Right cardiac atrium (tissue), 5 donors: ENCODE measurements at regions not wholly inside any gene's neighbourhood (a gene's known extent, or its start where the extent isn't known, plus 50 kb on each side); places are given as distances from the start of the nearest gene placed in this dataset.

Experiments used
- ATAC-seq, 2 donors: fragments of 200-7000 bp; cut with Tn5 transposase; one replicate each; pipeline versions ENCODE4 v1.8.0 to v1.9.1; 2020; ENCODE audit warnings: moderate library complexity in 2 of 2, mild to moderate bottlenecking in 1 of 2
- DNase-seq, 3 donors: peaks; one replicate each; pipeline ENCODE4 v3.0.0-alpha.2; 2020
- H3K27ac ChIP-seq: one replicate; pipeline ENCODE4 v1.5.1; 2013; ENCODE audit warnings: mild to moderate bottlenecking, low read length, control low read depth, moderate library complexity
- H3K27me3 ChIP-seq: one replicate; pipeline ENCODE4 v1.6.1; 2013; ENCODE audit not compliant: control insufficient read depth, insufficient read depth
- H3K4me1 ChIP-seq: one replicate; pipeline ENCODE4 v1.6.1; 2013; ENCODE audit warnings: low read length; ENCODE audit not compliant: control insufficient read depth, insufficient read depth
- H3K4me3 ChIP-seq: one replicate; pipeline ENCODE4 v1.5.1; 2013; ENCODE audit warnings: low read length, control low read depth
- H3K9me3 ChIP-seq: one replicate; pipeline ENCODE4 v1.6.1; 2013; ENCODE audit warnings: low read length; ENCODE audit not compliant: control insufficient read depth
- WGBS: extraction: QIAGEN DNeasy Blood & Tissue Kit; methylation state at CpG from one replicate; pipeline ENCODE4 v1.1.7; 2013; 5-methylcytosine and 5-hydroxymethylcytosine counted together
- intact Hi-C, 4 donors: fragments of 100-400 bp; cut with DNase I; formaldehyde crosslinking; loops; one replicate each; pipeline versions ENCODE4 v1.11.0 to v1.14.0; 2022 to 2023
- donor health status: healthy with polysubstance abuse.
- donor health status: DM: no; HTN: yes; CAD: no.
- donor health status: DM: no; HTN: no; CAD: no.
- donor health status: DM: no; HTN: yes; CAD: no; lungs with severe emphysema.
- donor health status: DM: yes; HTN: yes; CAD: no.

GRCh38 chr19:31592456-31592855 lies 243.2 kb upstream of the TSHZ3 start:
- ATAC-seq, result no peak
- WGBS, result 91% methylated on average over 14 of the region's 14 CpGs

DNA sequence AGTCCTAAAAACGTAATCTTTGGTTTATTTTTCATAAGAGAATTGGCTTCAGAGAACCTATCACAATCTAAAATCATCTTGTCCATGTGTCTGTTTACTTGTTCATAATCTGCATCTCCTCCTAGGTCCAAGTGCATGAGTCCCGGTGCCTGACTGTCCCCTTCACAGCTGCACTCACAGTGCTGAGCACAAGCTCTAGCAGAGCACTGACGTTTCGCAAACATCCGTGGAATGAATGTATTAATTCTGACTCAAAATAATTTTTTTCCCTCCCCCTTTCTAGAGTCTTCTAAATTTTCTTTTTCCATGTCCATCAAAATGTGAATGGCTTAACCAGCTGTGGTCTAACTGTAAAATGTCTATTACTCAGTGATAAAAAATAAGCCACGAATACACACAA lies 245.5 kb upstream of the TSHZ3 start:
- H3K4me1 ChIP-seq, result no peaks in the 10 kb centered on the region
- DNase-seq (no peak), ATAC-seq (no peak)
- no peaks in the 10 kb centered on the region for H3K9me3 ChIP-seq
- intact Hi-C loops, result no loop called here
- no peak overlapping the region for H3K27ac ChIP-seq
- WGBS, result 65% methylated on average over 6 of the region's 6 CpGs
- H3K4me3 ChIP-seq, result no peak overlapping the region
- H3K27me3 ChIP-seq, result no peaks in the 10 kb centered on the region

More at GRCh38 chr19:31592456-31592855, 243.2 kb upstream of the TSHZ3 start:
- Histone ChIP-seq H3K4me1 (no peaks in the 10 kb centered on the region), H3K27me3 (no peaks in the 10 kb centered on the region), H3K27ac (no peak overlapping the region), H3K4me3 (no peak overlapping the region), H3K9me3 (no peaks in the 10 kb centered on the region)
- no peak for DNase-seq
- intact Hi-C loops, result no loop called here

GRCh38 chr19:31595521-31595920 lies 246.3 kb upstream of the TSHZ3 start:
- ATAC-seq (no peak), DNase-seq (no peak)
- H3K4me3 ChIP-seq, result no peak overlapping the region
- H3K9me3 ChIP-seq, result no peaks in the 10 kb centered on the region
- H3K27me3 ChIP-seq, result no peaks in the 10 kb centered on the region
- no peaks in the 10 kb centered on the region for H3K4me1 ChIP-seq
- intact Hi-C loops, result no loop called here
- WGBS, result 80% methylated on average over 4 of the region's 4 CpGs
- H3K27ac ChIP-seq, result no peak overlapping the region

DNA sequence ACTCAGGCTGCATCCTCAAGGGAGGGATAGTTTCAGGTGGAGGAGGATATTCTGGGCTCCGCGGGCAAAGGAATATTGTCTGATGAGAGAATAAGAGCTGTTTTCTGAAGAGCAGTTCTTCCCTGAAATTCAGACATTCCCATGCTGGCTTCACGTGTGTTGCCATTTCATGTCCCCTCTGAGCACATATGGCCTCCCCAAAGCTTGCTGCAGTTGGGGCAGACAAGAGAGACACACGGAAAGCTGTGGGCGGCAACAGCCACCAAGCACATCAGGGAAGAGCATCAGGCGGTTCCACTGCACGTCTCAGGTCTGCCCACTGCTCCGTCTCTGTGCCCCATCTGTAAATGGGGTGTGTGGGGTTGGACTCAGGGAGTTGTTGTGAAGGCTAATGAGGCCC lies 247.5 kb upstream of the TSHZ3 start:
- H3K27me3 ChIP-seq, result no peaks in the 10 kb centered on the region
- DNase-seq, result no peak
- intact Hi-C loops, result no loop called here

GRCh38 chr19:31597616-31598015 lies 248.4 kb upstream of the TSHZ3 start:
- DNase-seq, result no peak
- H3K4me3 ChIP-seq, result no peak overlapping the region
- ATAC-seq, result no peak
- H3K27me3 ChIP-seq, result no peaks in the 10 kb centered on the region
- intact Hi-C loops, result no loop called here
- whole genome bisulfite sequencing, result 85% methylated on average over 9 of the region's 9 CpGs
- no peak overlapping the region for H3K27ac ChIP-seq
- no peaks in the 10 kb centered on the region for H3K9me3 ChIP-seq
- no peaks in the 10 kb centered on the region for H3K4me1 ChIP-seq

More for the DNA sequence above, 247.5 kb upstream of the TSHZ3 start:
- 90% methylated on average over 8 of the region's 8 CpGs for WGBS
- no peak for ATAC-seq
- H3K9me3 ChIP-seq, result no peaks in the 10 kb centered on the region
- H3K4me3 ChIP-seq, result no peak overlapping the region
- H3K27ac ChIP-seq, result no peak overlapping the region
- H3K4me1 ChIP-seq, result no peaks in the 10 kb centered on the region

DNA sequence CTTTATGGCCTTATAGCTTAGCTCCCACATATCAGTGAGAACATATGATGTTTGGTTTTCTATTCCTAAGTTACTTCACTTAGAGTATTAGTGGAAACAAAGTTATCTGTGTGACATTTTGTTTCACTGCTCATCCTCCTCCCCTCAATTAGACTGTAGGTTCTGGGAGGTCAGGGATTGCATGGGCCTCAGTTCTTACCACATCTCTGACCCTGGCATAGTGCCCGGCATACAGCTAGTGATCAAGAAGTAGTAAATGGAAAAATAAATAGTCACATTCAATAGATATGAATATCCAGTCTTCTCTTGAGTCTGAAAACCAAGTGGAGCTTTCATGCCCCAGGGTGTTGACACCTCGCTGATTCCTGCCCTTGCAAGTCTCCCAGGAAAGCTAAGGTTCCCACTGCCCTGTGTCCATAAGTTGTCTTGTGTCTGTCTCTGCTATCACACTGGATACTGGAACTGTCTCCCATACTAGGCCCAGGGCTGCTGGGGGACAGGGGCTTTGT lies 249.5 kb upstream of the TSHZ3 start:
- Histone ChIP-seq H3K27ac (no peak overlapping the region), H3K4me3 (no peak overlapping the region), H3K4me1 (no peaks in the 10 kb centered on the region), H3K27me3 (no peaks in the 10 kb centered on the region), H3K9me3 (no peaks in the 10 kb centered on the region)
- intact Hi-C loops, result no loop called here
- 78% methylated on average over 2 of the region's 2 CpGs for WGBS
- ATAC-seq (no peak), DNase-seq (no peak)

GRCh38 chr19:31600731-31601295 lies 251.6 kb upstream of the TSHZ3 start:
- ATAC-seq (no peak), DNase-seq (no peak)
- Histone ChIP-seq H3K27me3 (no peaks in the 10 kb centered on the region), H3K27ac (no peak overlapping the region), H3K4me3 (no peak overlapping the region), H3K9me3 (no peaks in the 10 kb centered on the region), H3K4me1 (no peaks in the 10 kb centered on the region)
- intact Hi-C loops, result no loop called here
- 88% methylated on average over 11 of the region's 11 CpGs for WGBS

- Histone ChIP-seq H3K27ac (no peak overlapping the region), H3K9me3 (no peaks in the 10 kb centered on the region), H3K27me3 (no peaks in the 10 kb centered on the region), H3K4me1 (no peaks in the 10 kb centered on the region), H3K4me3 (no peak overlapping the region)
- DNase-seq (no peak), ATAC-seq (no peak)
- intact Hi-C loops, result no loop called here
- 89% methylated on average over 9 of the region's 9 CpGs for WGBS
Measured at GRCh38 chr19:31601855-31602254, 252.6 kb upstream of the TSHZ3 start.

GRCh38 chr19:31602548-31602947 lies 253.3 kb upstream of the TSHZ3 start:
- ATAC-seq (no peak), DNase-seq (no peak)
- Histone ChIP-seq H3K27ac (no peak overlapping the region), H3K27me3 (no peaks in the 10 kb centered on the region), H3K9me3 (no peaks in the 10 kb centered on the region), H3K4me3 (no peak overlapping the region), H3K4me1 (no peaks in the 10 kb centered on the region)
- intact Hi-C loops, result no loop called here
- 93% methylated on average over 4 of the region's 4 CpGs for WGBS

GRCh38 chr19:31604493-31605040 lies 255.3 kb upstream of the TSHZ3 start:
- Histone ChIP-seq H3K27ac (no peak overlapping the region), H3K9me3 (no peaks in the 10 kb centered on the region), H3K27me3 (no peaks in the 10 kb centered on the region), H3K4me1 (no peaks in the 10 kb centered on the region), H3K4me3 (no peak overlapping the region)
- no peak for ATAC-seq
- intact Hi-C loops, result no loop called here
- 60% methylated on average over 10 of the region's 10 CpGs for WGBS
- no peak for DNase-seq

GRCh38 chr19:31610018-31610417 lies 260.8 kb upstream of the TSHZ3 start:
- no peaks in the 10 kb centered on the region for H3K9me3 ChIP-seq
- no peaks in the 10 kb centered on the region for H3K27me3 ChIP-seq
- H3K27ac ChIP-seq, result no peak overlapping the region
- intact Hi-C loops, result no loop called here
- no peak overlapping the region for H3K4me3 ChIP-seq
- H3K4me1 ChIP-seq, result no peaks in the 10 kb centered on the region
- DNase-seq (no peak), ATAC-seq (no peak)
- 91% methylated on average over 8 of the region's 8 CpGs for WGBS
